ENCODE measurements at regions not wholly inside any gene's neighbourhood (a gene's known extent, or its start where the extent isn't known, plus 50 kb on each side); places are given as distances from the start of the nearest gene placed in this dataset.

- DNase-seq: no peak
Observed at GRCh38 chr5:30698217-30698616, 495.3 kb upstream of the CDH6 start.

GRCh38 chr5:30693326-30693725 is 500.2 kb upstream of the CDH6 start:
- DNase-seq: no peak

GRCh38 chr5:30690931-30691330 is 502.6 kb upstream of the CDH6 start:
- no peak for DNase-seq

GRCh38 chr5:30687461-30687860 is 506.0 kb upstream of the CDH6 start:
- no peak for DNase-seq

GRCh38 chr5:30686530-30686929 is 507.0 kb upstream of the CDH6 start:
- no peak for DNase-seq

- no peak for DNase-seq
Observed at GRCh38 chr5:30676223-30676840, 517.2 kb upstream of the CDH6 start.

GRCh38 chr5:30667293-30667692 is 526.2 kb upstream of the CDH6 start:
- DNase-seq: no peak

- no peak for DNase-seq
Observed at GRCh38 chr5:30663536-30663935, 530.0 kb upstream of the CDH6 start.

GRCh38 chr5:30662373-30662772 is 531.1 kb upstream of the CDH6 start:
- no peak for DNase-seq

GRCh38 chr5:30661730-30662129 is 531.8 kb upstream of the CDH6 start:
- no peak for DNase-seq

GRCh38 chr5:30659417-30659816 is 534.1 kb upstream of the CDH6 start:
- no peak for DNase-seq

GRCh38 chr5:30650311-30650710 is 543.2 kb upstream of the CDH6 start:
- no peak for DNase-seq

GRCh38 chr5:30638899-30639298 is 554.6 kb upstream of the CDH6 start:
- no peak for DNase-seq

- DNase-seq: no peak
Observed at GRCh38 chr5:30627945-30628344, 565.5 kb upstream of the CDH6 start.

- DNase-seq: no peak
Observed at GRCh38 chr5:30626557-30626956, 566.9 kb upstream of the CDH6 start.

GRCh38 chr5:30620481-30621085 is 572.9 kb upstream of the CDH6 start:
- DNase-seq: no peak

GRCh38 chr5:30608501-30608900 is 585.0 kb upstream of the CDH6 start:
- no peak for DNase-seq

GRCh38 chr5:30607301-30607894 is 586.1 kb upstream of the CDH6 start:
- no peak for DNase-seq

- DNase-seq: no peak
Observed at GRCh38 chr5:30605693-30606268, 587.7 kb upstream of the CDH6 start.

- DNase-seq: no peak
Observed at GRCh38 chr5:30604648-30605262, 588.7 kb upstream of the CDH6 start.

- no peak for DNase-seq
Observed at GRCh38 chr5:30600892-30601291, 592.6 kb upstream of the CDH6 start.

GRCh38 chr5:30596495-30597064 is 596.9 kb upstream of the CDH6 start:
- no peak for DNase-seq

- DNase-seq: no peak
Observed at GRCh38 chr5:30594331-30594730, 599.2 kb upstream of the CDH6 start.

- no peak for DNase-seq
Observed at GRCh38 chr5:30592833-30593232, 600.7 kb upstream of the CDH6 start.

Data from fibroblast of upper back skin (primary cell).